ENCODE measurements at regions not wholly inside any gene's neighbourhood (a gene's known extent, or its start where the extent isn't known, plus 50 kb on each side); places are given as distances from the start of the nearest gene placed in this dataset.

DNA sequence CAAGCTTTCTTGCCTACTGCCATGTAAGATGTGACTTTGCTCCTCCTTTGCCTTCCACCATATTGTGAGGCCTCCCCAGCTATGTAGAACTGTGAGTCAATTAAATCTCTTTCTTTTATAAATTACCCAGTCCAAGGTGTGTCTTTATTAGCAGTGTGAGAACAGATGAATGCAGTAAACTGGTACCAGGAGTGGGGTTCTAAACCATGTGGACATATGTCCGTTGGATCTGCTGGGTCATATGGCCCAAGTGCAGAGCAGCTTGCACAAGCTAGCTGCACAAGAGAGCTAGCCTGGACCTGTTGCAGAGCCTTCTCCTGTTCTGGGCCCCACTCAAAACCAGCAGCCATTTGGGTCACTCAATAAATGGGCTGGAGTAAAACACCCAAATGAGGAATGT, 177.1 kb downstream of the HIPK3 start:
- TF ChIP-seq POLR2AphosphoS5 (IDR thresholded peaks at IDR 0.05), result no peak
- TF ChIP-seq, protein P1, sequence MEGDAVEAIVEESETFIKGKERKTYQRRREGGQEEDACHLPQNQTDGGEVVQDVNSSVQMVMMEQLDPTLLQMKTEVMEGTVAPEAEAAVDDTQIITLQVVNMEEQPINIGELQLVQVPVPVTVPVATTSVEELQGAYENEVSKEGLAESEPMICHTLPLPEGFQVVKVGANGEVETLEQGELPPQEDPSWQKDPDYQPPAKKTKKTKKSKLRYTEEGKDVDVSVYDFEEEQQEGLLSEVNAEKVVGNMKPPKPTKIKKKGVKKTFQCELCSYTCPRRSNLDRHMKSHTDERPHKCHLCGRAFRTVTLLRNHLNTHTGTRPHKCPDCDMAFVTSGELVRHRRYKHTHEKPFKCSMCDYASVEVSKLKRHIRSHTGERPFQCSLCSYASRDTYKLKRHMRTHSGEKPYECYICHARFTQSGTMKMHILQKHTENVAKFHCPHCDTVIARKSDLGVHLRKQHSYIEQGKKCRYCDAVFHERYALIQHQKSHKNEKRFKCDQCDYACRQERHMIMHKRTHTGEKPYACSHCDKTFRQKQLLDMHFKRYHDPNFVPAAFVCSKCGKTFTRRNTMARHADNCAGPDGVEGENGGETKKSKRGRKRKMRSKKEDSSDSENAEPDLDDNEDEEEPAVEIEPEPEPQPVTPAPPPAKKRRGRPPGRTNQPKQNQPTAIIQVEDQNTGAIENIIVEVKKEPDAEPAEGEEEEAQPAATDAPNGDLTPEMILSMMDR (IDR thresholded peaks at IDR 0.05), result no peak
- TF ChIP-seq EP300 (IDR thresholded peaks at IDR 0.05), result no peak
